GM23338 (cell line): ENCODE measurements at regions not wholly inside any gene's neighbourhood (a gene's known extent, or its start where the extent isn't known, plus 50 kb on each side); places are given as distances from the start of the nearest gene placed in this dataset.
"Not testable (repeated sequence)": the region's sequence is repeated elsewhere in the genome, so short reads cannot be mapped to it uniquely, and the experiment has no call there.

Experiments used
- ATAC-seq: fragments of 200-7000 bp; cut with Tn5 transposase; 3 replicates; pipeline ENCODE4 v1.9.1; 2020
- DNase-seq: peaks from one replicate; pipeline ENCODE4 v3.0.0-alpha.2; 2015; ENCODE audit warnings: low spot score
- H2AFZ ChIP-seq: fragments of 200-600 bp; sonication (generic); 2 replicates; pipeline ENCODE4 v1.8.0; 2016; ENCODE audit warnings: antibody characterized with exemption, mild to moderate bottlenecking, moderate library complexity
- H3F3A ChIP-seq: fragments of 200-600 bp; sonication (generic); replicated peaks from 2 replicates; pipeline ENCODE4 v1.8.0; 2017; ENCODE audit warnings: antibody characterized with exemption, mixed run types, low read depth
- H3K27ac ChIP-seq: fragments of 200-600 bp; sonication (generic); 2 replicates; pipeline ENCODE4 v1.6.1; 2016; ENCODE audit warnings: low read depth
- H3K27me3 ChIP-seq: fragments of 200-600 bp; sonication (generic); 2 replicates; pipeline ENCODE4 v1.8.0; 2016; ENCODE audit warnings: mild to moderate bottlenecking, mixed run types, moderate library complexity; ENCODE audit not compliant: insufficient read depth
- H3K36me3 ChIP-seq: fragments of 200-600 bp; sonication (generic); 2 replicates; pipeline ENCODE4 v1.8.0; 2016; ENCODE audit warnings: mild to moderate bottlenecking; ENCODE audit not compliant: insufficient read depth
- H3K4me1 ChIP-seq: fragments of 200-600 bp; sonication (generic); 2 replicates; pipeline ENCODE4 v1.8.0; 2016; ENCODE audit warnings: mild to moderate bottlenecking, moderate library complexity; ENCODE audit not compliant: insufficient read depth
- H3K4me2 ChIP-seq: fragments of 200-600 bp; sonication (generic); 2 replicates; pipeline ENCODE4 v1.7.1; 2017; ENCODE audit warnings: mixed run types
- H3K4me3 ChIP-seq: fragments of 200-600 bp; sonication (generic); 2 replicates; pipeline ENCODE4 v1.6.1; 2016; ENCODE audit warnings: mixed run types
- H3K79me2 ChIP-seq: fragments of 200-600 bp; sonication (generic); replicated peaks from 2 replicates; pipeline ENCODE4 v1.8.0; 2017; ENCODE audit warnings: mild to moderate bottlenecking; ENCODE audit not compliant: insufficient read depth
- H3K9me2 ChIP-seq: fragments of 200-600 bp; sonication (generic); 2 replicates; pipeline ENCODE4 v1.8.0; 2017; ENCODE audit not compliant: insufficient read depth
- H4K20me1 ChIP-seq: fragments of 200-600 bp; sonication (generic); replicated peaks from 2 replicates; pipeline ENCODE4 v1.8.0; 2017; ENCODE audit warnings: mild to moderate bottlenecking; ENCODE audit not compliant: insufficient read depth
- H3K27ac Mint-ChIP-seq: 2 replicates; pipeline ENCODE4 v1.8.0; 2020; ENCODE audit warnings: inconsistent platforms, mild to moderate bottlenecking, moderate library complexity, mixed read lengths
- H3K27me3 Mint-ChIP-seq: 3 replicates; pipeline ENCODE4 v1.8.0; 2022; ENCODE audit warnings: low read depth, mild to moderate bottlenecking, moderate library complexity, mixed read lengths, inconsistent platforms; ENCODE audit not compliant: insufficient read depth, poor library complexity
- H3K36me3 Mint-ChIP-seq: 3 replicates; pipeline ENCODE4 v1.8.0; 2021; ENCODE audit warnings: low read depth, mild to moderate bottlenecking, inconsistent platforms, moderate library complexity, mixed read lengths
- H3K4me1 Mint-ChIP-seq: 3 replicates; pipeline ENCODE4 v1.8.0; 2020; ENCODE audit warnings: mild to moderate bottlenecking, inconsistent platforms, mixed read lengths
- H3K4me3 Mint-ChIP-seq: 3 replicates; pipeline ENCODE4 v1.8.0; 2021; ENCODE audit warnings: moderate library complexity, mild to moderate bottlenecking, inconsistent platforms, mixed read lengths
- H3K9me3 Mint-ChIP-seq: 3 replicates; pipeline ENCODE4 v1.8.0; 2020; ENCODE audit warnings: moderate library complexity, mild to moderate bottlenecking, inconsistent platforms, mixed read lengths
- CREB1 ChIP-seq: fragments of 250-450 bp; sonication (Bioruptor Pico); IDR thresholded peaks from 2 replicates; pipeline ENCODE4 v1.5.0; 2020; ENCODE audit warnings: low read depth, mild to moderate bottlenecking, moderate library complexity
- CTCF ChIP-seq, 2 experiments: fragments of 200-600 bp in 1 of 2; sonication (generic) in 1 of 2; conservative IDR thresholded peaks; 2 replicates each; pipeline versions ENCODE4 v1.5.1 to v1.6.1; 2016 to 2017; ENCODE audit warnings: antibody characterized with exemption in 2 of 2, low read depth in 2 of 2, mild to moderate bottlenecking in 2 of 2, moderate library complexity in 1 of 2
- ETS1 ChIP-seq: IDR thresholded peaks from 2 replicates; pipeline ENCODE4 v1.6.1; 2016; ENCODE audit warnings: antibody characterized with exemption
- EZH2 ChIP-seq: fragments of 200-600 bp; sonication (generic); IDR thresholded peaks from one replicate; pipeline ENCODE4 v1.8.0; 2017; ENCODE audit warnings: antibody characterized with exemption, mild to moderate bottlenecking, low read depth; ENCODE audit not compliant: unreplicated experiment
- EZH2phosphoT487 ChIP-seq: fragments of 200-600 bp; sonication (generic); IDR thresholded peaks from one replicate; pipeline ENCODE4 v1.8.1; 2018; ENCODE audit warnings: antibody characterized with exemption; ENCODE audit not compliant: unreplicated experiment
- JUNB ChIP-seq: IDR thresholded peaks from one replicate; pipeline ENCODE4 v1.6.1; 2016; ENCODE audit warnings: antibody characterized with exemption; ENCODE audit not compliant: unreplicated experiment
- NANOG ChIP-seq: IDR thresholded peaks from 2 replicates; pipeline ENCODE4 v1.6.1; 2016; ENCODE audit warnings: antibody characterized with exemption, borderline replicate concordance
- POLR2AphosphoS5 ChIP-seq: IDR thresholded peaks from 2 replicates; pipeline ENCODE4 v1.6.1; 2016; ENCODE audit warnings: antibody characterized with exemption, low read depth
- STAT1 ChIP-seq: IDR thresholded peaks from one replicate; pipeline ENCODE4 v1.6.1; 2016; ENCODE audit warnings: antibody characterized with exemption; ENCODE audit not compliant: unreplicated experiment
- ZNF114 ChIP-seq: fragments of 250-450 bp; sonication (Bioruptor Pico); IDR thresholded peaks from 2 replicates; pipeline ENCODE4 v1.5.0; 2020; ENCODE audit warnings: mild to moderate bottlenecking, moderate library complexity
- ZNF331 ChIP-seq: fragments of 250-450 bp; sonication (Bioruptor Pico); IDR thresholded peaks from 2 replicates; pipeline ENCODE4 v1.5.0; 2020; ENCODE audit warnings: low read depth, mild to moderate bottlenecking, moderate library complexity

GRCh38 chr3:167030082-167030725 lies 349.9 kb downstream of the ZBBX start:
- no peaks in the 10 kb centered on the region for H3F3A ChIP-seq
- H3K27ac ChIP-seq: no peak overlapping the region
- no peak overlapping the region for H3K4me2 ChIP-seq
- ATAC-seq (no peak), DNase-seq (no peak)
- no peaks in the 10 kb centered on the region for H3K9me2 ChIP-seq
- no peaks in the 10 kb centered on the region; the same call in 2 of the 3 replicates for H3K4me1 Mint-ChIP-seq
- no peaks in the 10 kb centered on the region for H3K27me3 Mint-ChIP-seq
- H3K36me3 Mint-ChIP-seq: no peaks in the 10 kb centered on the region
- no peaks in the 10 kb centered on the region for H3K79me2 ChIP-seq
- no peak overlapping the region for H3K4me3 ChIP-seq
- H3K27me3 ChIP-seq: no peaks in the 10 kb centered on the region
- no peaks in the 10 kb centered on the region for H3K4me1 ChIP-seq
- no peaks in the 10 kb centered on the region for H4K20me1 ChIP-seq
- H2AFZ ChIP-seq: no peak overlapping the region
- H3K36me3 ChIP-seq: no peaks in the 10 kb centered on the region
- no peaks in the 10 kb centered on the region for H3K9me3 Mint-ChIP-seq
- TF ChIP-seq JUNB: no peak
- no peak for TF ChIP-seq STAT1
- TF ChIP-seq POLR2AphosphoS5: no peak
- TF ChIP-seq EZH2phosphoT487: no peak
- TF ChIP-seq CTCF (conservative IDR thresholded peaks at IDR 0.05; ENCODE audit: low read depth in 2 of 2): no peak
- TF ChIP-seq ZNF331 (CRISPR knock-in tag): no peak
- TF ChIP-seq NANOG: no peak
- TF ChIP-seq CREB1 (CRISPR knock-in tag): no peak
- TF ChIP-seq EZH2: no peak
- TF ChIP-seq ETS1: no peak
- no peak for TF ChIP-seq ZNF114 (CRISPR knock-in tag)
- H3K27ac Mint-ChIP-seq: no peak overlapping the region
- H3K4me3 Mint-ChIP-seq: no peak overlapping the region

- H3K4me1 ChIP-seq, H3F3A ChIP-seq, H3K27ac Mint-ChIP-seq, H3K27ac ChIP-seq, H3K36me3 Mint-ChIP-seq, H3K36me3 ChIP-seq, H3K27me3 Mint-ChIP-seq, H3K79me2 ChIP-seq, H2AFZ ChIP-seq, H3K4me2 ChIP-seq, ATAC-seq, H3K4me3 Mint-ChIP-seq, H3K27me3 ChIP-seq, DNase-seq, H3K4me3 ChIP-seq, H3K4me1 Mint-ChIP-seq, H3K9me2 ChIP-seq, H4K20me1 ChIP-seq: not testable (repeated sequence)
- peaks cover 17% of the 10 kb centered on the region for H3K9me3 Mint-ChIP-seq
Measured at GRCh38 chr3:167019503-167019902, 360.6 kb downstream of the ZBBX start.

- H3K36me3 ChIP-seq, H3F3A ChIP-seq, H3K79me2 ChIP-seq, H3K4me3 ChIP-seq, DNase-seq, ATAC-seq, H2AFZ ChIP-seq, H4K20me1 ChIP-seq, H3K27me3 Mint-ChIP-seq, H3K27ac ChIP-seq, H3K27me3 ChIP-seq, H3K27ac Mint-ChIP-seq, H3K4me2 ChIP-seq, H3K4me1 ChIP-seq, H3K4me1 Mint-ChIP-seq, H3K9me2 ChIP-seq, H3K36me3 Mint-ChIP-seq, H3K4me3 Mint-ChIP-seq: not testable (repeated sequence)
- peaks cover 17% of the 10 kb centered on the region for H3K9me3 Mint-ChIP-seq
Measured at GRCh38 chr3:167018591-167019111, 361.4 kb downstream of the ZBBX start.
